CD14-positive monocyte (primary cell): ENCODE measurements at regions not wholly inside any gene's neighbourhood (a gene's known extent, or its start where the extent isn't known, plus 50 kb on each side); places are given as distances from the start of the nearest gene placed in this dataset.
"Not testable (repeated sequence)": the region's sequence is repeated elsewhere in the genome, so short reads cannot be mapped to it uniquely, and the experiment has no call there.

Source experiments
- DNase-seq, 3 donors: peaks; one replicate each; pipeline ENCODE4 v3.0.0-alpha.2; 2011 to 2022
- H2AFZ ChIP-seq: 2 replicates; pipeline ENCODE4 v1.6.0; 2012; ENCODE audit warnings: mild to moderate bottlenecking, low read depth, low read length, inconsistent platforms; ENCODE audit not compliant: insufficient read depth, poor library complexity, severe bottlenecking
- H3K27ac ChIP-seq, 2 donors: 1 replicate in 1 of 2; 2 replicates in 1 of 2; pipeline ENCODE4 v1.5.1; 2012 to 2013; ENCODE audit warnings: low read length in 2 of 2, control low read depth in 1 of 2, inconsistent platforms in 1 of 2, low read depth in 1 of 2, mild to moderate bottlenecking in 1 of 2
- H3K27me3 ChIP-seq, 2 donors: one replicate each; pipeline versions ENCODE4 v1.6.0 to v1.6.1; 2011 to 2013; ENCODE audit warnings: low read length in 2 of 2; ENCODE audit not compliant: control insufficient read depth in 2 of 2, insufficient read depth in 2 of 2
- H3K36me3 ChIP-seq, 2 donors: replicated peaks in 1 of 2; 1 replicate in 1 of 2; 2 replicates in 1 of 2; pipeline versions ENCODE4 v1.5.1 to v1.6.1; 2012 to 2013; ENCODE audit warnings: low read length in 2 of 2, control low read depth in 1 of 2, inconsistent platforms in 1 of 2, mild to moderate bottlenecking in 1 of 2; ENCODE audit not compliant: insufficient read depth in 2 of 2, control insufficient read depth in 1 of 2
- H3K4me1 ChIP-seq, 2 donors: 1 replicate in 1 of 2; 2 replicates in 1 of 2; pipeline versions ENCODE4 v1.5.1 to v1.6.1; 2012 to 2013; ENCODE audit warnings: low read length in 2 of 2, control low read depth in 1 of 2, inconsistent platforms in 1 of 2, mild to moderate bottlenecking in 1 of 2, moderate library complexity in 1 of 2; ENCODE audit not compliant: insufficient read depth in 2 of 2, control insufficient read depth in 1 of 2
- H3K4me2 ChIP-seq: replicated peaks from 2 replicates; pipeline ENCODE3; 2012; ENCODE audit warnings: low read length, moderate library complexity, mild to moderate bottlenecking; ENCODE audit not compliant: poor library complexity, severe bottlenecking; ENCODE audit errors: extremely low read depth
- H3K4me3 ChIP-seq, 3 experiments: fragments of 200-600 bp in 1 of 3; sonication (generic) in 1 of 3; replicated peaks in 1 of 3; 1 replicate in 2 of 3; 2 replicates in 1 of 3; pipeline ENCODE4 v1.5.1; 2011 to 2013; ENCODE audit warnings: low read length in 3 of 3, mild to moderate bottlenecking in 3 of 3, control low read depth in 2 of 3, low read depth in 2 of 3, inconsistent platforms in 1 of 3, moderate library complexity in 1 of 3
- H3K79me2 ChIP-seq: 2 replicates; pipeline ENCODE4 v1.6.0; 2012; ENCODE audit warnings: mild to moderate bottlenecking, control low read depth, inconsistent platforms, low read length, moderate library complexity; ENCODE audit not compliant: insufficient read depth
- H3K9ac ChIP-seq: 2 replicates; pipeline ENCODE4 v1.6.0; 2017; ENCODE audit warnings: low read length, mild to moderate bottlenecking; ENCODE audit not compliant: insufficient read depth, poor library complexity, severe bottlenecking
- H3K9me3 ChIP-seq, 2 donors: replicated peaks in 1 of 2; 1 replicate in 1 of 2; 2 replicates in 1 of 2; pipeline versions ENCODE4 v1.5.1 to v1.6.1; 2012 to 2013; ENCODE audit warnings: low read length in 2 of 2, control low read depth in 1 of 2; ENCODE audit not compliant: control insufficient read depth in 1 of 2, insufficient read depth in 1 of 2
- H4K20me1 ChIP-seq: 2 replicates; pipeline ENCODE4 v1.6.0; 2012; ENCODE audit warnings: mild to moderate bottlenecking, low read length, control low read depth, moderate library complexity; ENCODE audit not compliant: insufficient read depth
- H3K27ac Mint-ChIP-seq, 7 donors: one replicate each; pipeline ENCODE4 v1.8.0; 2020; ENCODE audit warnings: mild to moderate bottlenecking in 7 of 7, mixed read lengths in 7 of 7, moderate library complexity in 6 of 7, inconsistent platforms in 2 of 7
- H3K27me3 Mint-ChIP-seq, 3 donors: one replicate each; pipeline ENCODE4 v1.8.0; 2021 to 2022; ENCODE audit warnings: low read depth in 3 of 3, mild to moderate bottlenecking in 3 of 3, mixed read lengths in 3 of 3, moderate library complexity in 3 of 3, inconsistent platforms in 1 of 3
- H3K36me3 Mint-ChIP-seq, 2 donors: one replicate each; pipeline ENCODE4 v1.8.0; 2020; ENCODE audit warnings: mixed read lengths in 2 of 2, inconsistent platforms in 1 of 2, mild to moderate bottlenecking in 1 of 2
- H3K4me1 Mint-ChIP-seq: one replicate; pipeline ENCODE4 v1.8.0; 2020; ENCODE audit warnings: mild to moderate bottlenecking, mixed read lengths
- H3K4me3 Mint-ChIP-seq, 2 donors: one replicate each; pipeline ENCODE4 v1.8.0; 2020; ENCODE audit warnings: mild to moderate bottlenecking in 2 of 2, mixed read lengths in 2 of 2, moderate library complexity in 1 of 2
- H3K9me3 Mint-ChIP-seq, 7 donors: one replicate each; pipeline ENCODE4 v1.8.0; 2020 to 2022; ENCODE audit warnings: mixed read lengths in 7 of 7, mild to moderate bottlenecking in 6 of 7, moderate library complexity in 6 of 7, inconsistent platforms in 2 of 7
- CTCF ChIP-seq: fragments of 200-600 bp; IDR thresholded peaks from one replicate; pipeline ENCODE4 v1.8.0; 2022; ENCODE audit warnings: antibody characterized with exemption, mild to moderate bottlenecking
- WGBS: methylation state at CpG from one replicate; pipeline ENCODE4 v1.1.5; 2013; ENCODE audit warnings: missing lambda C conversion rate; ENCODE audit not compliant: insufficient coverage; 5-methylcytosine and 5-hydroxymethylcytosine counted together
- intact Hi-C, 2 donors: fragments of 100-400 bp; cut with micrococcal nuclease; formaldehyde crosslinking; loops; one replicate each; pipeline versions ENCODE4 v1.15.0 to v1.15.1; 2023

- no peaks in the 10 kb centered on the region for H3K79me2 ChIP-seq
- no peaks in the 10 kb centered on the region for H3K27me3 ChIP-seq
- H3K27ac ChIP-seq: no peak overlapping the region
- H3K4me2 ChIP-seq: no peak overlapping the region
- Mint-ChIP-seq H3K4me3 (no peak overlapping the region), H3K4me1 (no peaks in the 10 kb centered on the region), H3K27me3 (no peaks in the 10 kb centered on the region), H3K36me3 (no peaks in the 10 kb centered on the region), H3K9me3 (peaks cover 3 to 13% (median 5%) of the 10 kb centered on the region in 7 donors), H3K27ac (no peak overlapping the region)
- no peaks in the 10 kb centered on the region for H4K20me1 ChIP-seq
- intact Hi-C loops: no loop called here
- no peak for DNase-seq
- WGBS: 89% methylated on average over 8 of the region's 8 CpGs
- TF ChIP-seq CTCF: no peak
- H3K9me3 ChIP-seq: peaks cover 11 to 16% of the 10 kb centered on the region in 2 donors
- no peaks in the 10 kb centered on the region for H3K36me3 ChIP-seq
- no peak overlapping the region for H2AFZ ChIP-seq
- H3K9ac ChIP-seq: no peak overlapping the region
- no peaks in the 10 kb centered on the region for H3K4me1 ChIP-seq
- no peak overlapping the region for H3K4me3 ChIP-seq
Observed at GRCh38 chr13:105838231-105838630, 697.2 kb downstream of the EFNB2 start.

GRCh38 chr13:105837295-105837694 is 698.2 kb downstream of the EFNB2 start:
- H3K27me3 ChIP-seq, H3K27me3 Mint-ChIP-seq, H3K4me3 ChIP-seq, H3K4me1 ChIP-seq, H3K36me3 Mint-ChIP-seq, intact Hi-C loops, H3K36me3 ChIP-seq, H3K27ac ChIP-seq, H3K4me1 Mint-ChIP-seq, H2AFZ ChIP-seq, H3K9ac ChIP-seq, H3K79me2 ChIP-seq, DNase-seq, H4K20me1 ChIP-seq, H3K4me2 ChIP-seq, H3K4me3 Mint-ChIP-seq, H3K27ac Mint-ChIP-seq: not testable (repeated sequence)
- H3K9me3 ChIP-seq: peaks cover 16 to 18% of the 10 kb centered on the region in 2 donors
- peaks cover 3 to 10% (median 8%) of the 10 kb centered on the region in 7 donors for H3K9me3 Mint-ChIP-seq
- WGBS: 81% methylated on average over 5 of the region's 9 CpGs
